H9 (cell line): ENCODE measurements at regions not wholly inside any gene's neighbourhood (a gene's known extent, or its start where the extent isn't known, plus 50 kb on each side); places are given as distances from the start of the nearest gene placed in this dataset.

Experiments
- DNase-seq: peaks from one replicate; pipeline ENCODE4 v3.0.0-alpha.2; 2017
- H2AFZ ChIP-seq: one replicate; pipeline ENCODE4 v1.6.1; 2013; ENCODE audit warnings: mild to moderate bottlenecking, low read length, control low read depth, moderate library complexity
- H2AK5ac ChIP-seq: 2 replicates; pipeline ENCODE4 v1.6.1; 2013; ENCODE audit warnings: low read length, control low read depth, mixed read lengths; ENCODE audit not compliant: insufficient read length
- H2BK120ac ChIP-seq: one replicate; pipeline ENCODE4 v1.6.1; 2013; ENCODE audit warnings: low read depth, mild to moderate bottlenecking, low read length, control low read depth, inconsistent platforms; ENCODE audit not compliant: poor library complexity, severe bottlenecking
- H2BK12ac ChIP-seq: 2 replicates; pipeline ENCODE4 v1.6.1; 2013; ENCODE audit warnings: low read length, control low read depth, mixed read lengths, low read depth; ENCODE audit not compliant: insufficient read length
- H2BK15ac ChIP-seq: 2 replicates; pipeline ENCODE4 v1.6.1; 2013; ENCODE audit warnings: low read depth, low read length, control low read depth
- H2BK20ac ChIP-seq: one replicate; pipeline ENCODE4 v1.6.1; 2013; ENCODE audit warnings: low read depth, mild to moderate bottlenecking, low read length, control low read depth, inconsistent platforms; ENCODE audit not compliant: poor library complexity, severe bottlenecking
- H2BK5ac ChIP-seq: 2 replicates; pipeline ENCODE4 v1.6.1; 2013; ENCODE audit warnings: low read length, control low read depth, mixed read lengths; ENCODE audit not compliant: insufficient read length
- H3K14ac ChIP-seq: 2 replicates; pipeline ENCODE4 v1.6.1; 2013; ENCODE audit warnings: low read length, control low read depth; ENCODE audit not compliant: insufficient read depth
- H3K18ac ChIP-seq: 2 replicates; pipeline ENCODE4 v1.6.1; 2013; ENCODE audit warnings: low read depth, mild to moderate bottlenecking, mixed read lengths, low read length, control low read depth; ENCODE audit not compliant: insufficient read length
- H3K23ac ChIP-seq: 2 replicates; pipeline ENCODE4 v1.6.1; 2013; ENCODE audit warnings: low read length, control low read depth, mixed read lengths, low read depth; ENCODE audit not compliant: insufficient read length
- H3K23me2 ChIP-seq: 2 replicates; pipeline ENCODE4 v1.6.1; 2013; ENCODE audit warnings: low read depth, mild to moderate bottlenecking, mixed read lengths, low read length, control low read depth; ENCODE audit not compliant: insufficient read length, poor library complexity, severe bottlenecking
- H3K27ac ChIP-seq: 2 replicates; pipeline ENCODE4 v1.5.1; 2013; ENCODE audit warnings: low read length, control low read depth, mixed read lengths, low read depth; ENCODE audit not compliant: insufficient read length
- H3K27me3 ChIP-seq: 2 replicates; pipeline ENCODE4 v1.6.1; 2013; ENCODE audit warnings: low read length, control low read depth, inconsistent platforms; ENCODE audit not compliant: insufficient read depth
- H3K4ac ChIP-seq: 2 replicates; pipeline ENCODE4 v1.6.1; 2013; ENCODE audit warnings: low read depth, mild to moderate bottlenecking, control low read depth, inconsistent platforms, low read length, moderate library complexity
- H3K4me1 ChIP-seq: 2 replicates; pipeline ENCODE4 v1.6.1; 2013; ENCODE audit warnings: low read length, control low read depth, inconsistent platforms; ENCODE audit not compliant: insufficient read depth
- H3K4me2 ChIP-seq: 2 replicates; pipeline ENCODE4 v1.6.1; 2013; ENCODE audit warnings: low read length, control low read depth, mixed read lengths; ENCODE audit not compliant: insufficient read length, insufficient read depth
- H3K56ac ChIP-seq: 2 replicates; pipeline ENCODE4 v1.6.1; 2013; ENCODE audit warnings: low read depth, mild to moderate bottlenecking, mixed read lengths, low read length, control low read depth; ENCODE audit not compliant: insufficient read length
- H3K79me1 ChIP-seq: 2 replicates; pipeline ENCODE4 v1.6.1; 2013; ENCODE audit warnings: low read depth, mild to moderate bottlenecking, moderate library complexity, low read length, control low read depth, inconsistent platforms; ENCODE audit not compliant: insufficient read depth, poor library complexity, severe bottlenecking
- H3K79me2 ChIP-seq: 2 replicates; pipeline ENCODE4 v1.6.1; 2013; ENCODE audit warnings: low read length, control low read depth, inconsistent platforms; ENCODE audit not compliant: insufficient read depth
- H3K9ac ChIP-seq: 2 replicates; pipeline ENCODE4 v1.6.1; 2013; ENCODE audit warnings: low read length, control low read depth, mixed read lengths; ENCODE audit not compliant: insufficient read length; ENCODE audit errors: extremely low read depth
- H3K9me3 ChIP-seq: one replicate; pipeline ENCODE4 v1.6.1; 2013; ENCODE audit warnings: low read depth, low read length, inconsistent platforms; ENCODE audit not compliant: control insufficient read depth
- H3T11ph ChIP-seq: one replicate; pipeline ENCODE4 v1.6.1; 2013; ENCODE audit warnings: mild to moderate bottlenecking, low read length, control low read depth, inconsistent platforms
- H4K20me1 ChIP-seq: one replicate; pipeline ENCODE4 v1.6.1; 2013; ENCODE audit not compliant: control insufficient read depth, insufficient read length, insufficient read depth
- H4K5ac ChIP-seq: 2 replicates; pipeline ENCODE4 v1.6.1; 2013; ENCODE audit warnings: low read depth, mild to moderate bottlenecking, mixed read lengths, low read length, control low read depth; ENCODE audit not compliant: insufficient read length
- H4K8ac ChIP-seq: replicated peaks from 2 replicates; pipeline ENCODE4 v1.6.1; 2013; ENCODE audit warnings: low read length, control low read depth, mixed read lengths, low read depth; ENCODE audit not compliant: insufficient read length
- H4K91ac ChIP-seq: 2 replicates; pipeline ENCODE4 v1.6.1; 2013; ENCODE audit warnings: low read depth, mild to moderate bottlenecking, moderate library complexity, mixed read lengths, low read length, control low read depth; ENCODE audit not compliant: insufficient read length
- H3K27ac Mint-ChIP-seq, 3 experiments: 2 replicates in 2 of 3; 3 replicates in 1 of 3; pipeline ENCODE4 v1.8.0; 2020 to 2021; ENCODE audit warnings: mixed read lengths in 3 of 3, mild to moderate bottlenecking in 1 of 3, moderate library complexity in 1 of 3
- H3K27me3 Mint-ChIP-seq: 2 replicates; pipeline ENCODE4 v1.8.0; 2021; ENCODE audit warnings: low read depth, mild to moderate bottlenecking, moderate library complexity, mixed read lengths
- H3K36me3 Mint-ChIP-seq, 3 experiments: 2 replicates in 2 of 3; 3 replicates in 1 of 3; pipeline ENCODE4 v1.8.0; 2020 to 2021; ENCODE audit warnings: low read depth in 3 of 3, mixed read lengths in 3 of 3; ENCODE audit not compliant: insufficient read depth in 1 of 3
- H3K4me1 Mint-ChIP-seq, 2 experiments: 2 replicates each; pipeline ENCODE4 v1.8.0; 2020; ENCODE audit warnings: mixed read lengths in 2 of 2
- H3K4me3 Mint-ChIP-seq, 2 experiments: 2 replicates in 1 of 2; 3 replicates in 1 of 2; pipeline ENCODE4 v1.8.0; 2020 to 2021; ENCODE audit warnings: mild to moderate bottlenecking in 2 of 2, mixed read lengths in 2 of 2, moderate library complexity in 1 of 2
- H3K9me3 Mint-ChIP-seq, 2 experiments: 2 replicates in 1 of 2; 3 replicates in 1 of 2; pipeline ENCODE4 v1.8.0; 2020; ENCODE audit warnings: mild to moderate bottlenecking in 2 of 2, mixed read lengths in 2 of 2, moderate library complexity in 1 of 2
- CTCF ChIP-seq: fragments of 200-600 bp; sonication (generic); conservative IDR thresholded peaks from 3 replicates; pipeline ENCODE4 v1.8.0; 2021; ENCODE audit warnings: antibody characterized with exemption, mild to moderate bottlenecking
- WGBS: extraction: QIAGEN DNeasy Blood & Tissue Kit; methylation state at CpG from one replicate; pipeline ENCODE4 v1.1.7; 2013; ENCODE audit warnings: missing lambda C conversion rate, low lambda C conversion rate, mixed read lengths; ENCODE audit not compliant: insufficient read length; ENCODE audit errors: extremely low coverage; 5-methylcytosine and 5-hydroxymethylcytosine counted together

- TF ChIP-seq CTCF, result no peak
Observed at GRCh38 chr5:152259702-152260101, 145.4 kb downstream of the NMUR2 start.

More at GRCh38 chr5:152259702-152260101, 145.4 kb downstream of the NMUR2 start:
- Histone ChIP-seq H3K9me3 (no peaks in the 10 kb centered on the region), H2BK20ac (no peak overlapping the region), H2BK15ac (no peak overlapping the region), H2AK5ac (no peak overlapping the region), H4K20me1 (no peaks in the 10 kb centered on the region), H3K14ac (no peak overlapping the region), H3T11ph (no peak overlapping the region), H3K23ac (no peak overlapping the region), H3K4me2 (no peak overlapping the region), H4K91ac (no peak overlapping the region), H3K27ac (no peak overlapping the region), H3K4me1 (peaks cover 6% of the 10 kb centered on the region), H2BK5ac (no peak overlapping the region), H3K9ac (no peak overlapping the region), H2BK12ac (no peak overlapping the region), H3K4ac (no peak overlapping the region), H2AFZ (no peak overlapping the region), H3K18ac (no peak overlapping the region), H2BK120ac (no peak overlapping the region), H4K8ac (no peak overlapping the region), H3K79me1 (no peaks in the 10 kb centered on the region), H3K23me2 (no peaks in the 10 kb centered on the region), H3K56ac (no peak overlapping the region), H3K79me2 (no peaks in the 10 kb centered on the region), H3K27me3 (peaks cover 9% of the 10 kb centered on the region; the same call in 1 of the 2 replicates), H4K5ac (no peak overlapping the region)
- no peak overlapping the region for H3K27ac Mint-ChIP-seq
- DNase-seq, result no peak
- H3K4me1 Mint-ChIP-seq, result peaks cover 16 to 17% of the 10 kb centered on the region in 2 experiments
- H3K9me3 Mint-ChIP-seq, result peaks cover 0 to 5% of the 10 kb centered on the region in 2 experiments; a peak in 2 of 5 replicates
- no peak overlapping the region for H3K4me3 Mint-ChIP-seq
- no peaks in the 10 kb centered on the region; a peak in 1 of 7 replicates for H3K36me3 Mint-ChIP-seq
- peaks cover 86% of the 10 kb centered on the region for H3K27me3 Mint-ChIP-seq
- no CpG with 5 or more reads among the region's 1 CpG for WGBS
